OCI-LY1 (cell line): ENCODE measurements at regions not wholly inside any gene's neighbourhood (a gene's known extent, or its start where the extent isn't known, plus 50 kb on each side); places are given as distances from the start of the nearest gene placed in this dataset.
A peak's percentile ranks its signal among the peaks of the same experiment; 100 is the strongest.

ENCODE experiments used
- H2AFZ ChIP-seq: fragments of 200-600 bp; sonication (generic), shearing (Covaris generic); 2 replicates; pipeline ENCODE4 v1.6.0; 2014; ENCODE audit warnings: antibody characterized with exemption, mild to moderate bottlenecking, low read length
- H3F3A ChIP-seq: fragments of 200-600 bp; sonication (generic), shearing (Covaris generic); 2 replicates; pipeline ENCODE4 v1.6.0; 2014; ENCODE audit warnings: mild to moderate bottlenecking, antibody characterized with exemption, low read length, moderate library complexity; ENCODE audit not compliant: insufficient read depth
- H3K27ac ChIP-seq: fragments of 200-600 bp; sonication (generic); 2 replicates; pipeline ENCODE4 v1.5.1; 2014; ENCODE audit warnings: low read length, mixed run types, mild to moderate bottlenecking, low read depth; ENCODE audit not compliant: poor library complexity, severe bottlenecking
- H3K27me3 ChIP-seq: fragments of 200-600 bp; sonication (generic); 2 replicates; pipeline ENCODE4 v1.6.0; 2014; ENCODE audit warnings: antibody characterized with exemption, mild to moderate bottlenecking, low read length, moderate library complexity; ENCODE audit not compliant: insufficient read depth
- H3K36me3 ChIP-seq: fragments of 200-600 bp; sonication (generic); 2 replicates; pipeline ENCODE4 v1.6.1; 2014; ENCODE audit warnings: mild to moderate bottlenecking, antibody characterized with exemption, low read length, moderate library complexity, mixed read lengths; ENCODE audit not compliant: insufficient read depth
- H3K4me1 ChIP-seq: fragments of 200-600 bp; sonication (generic); 2 replicates; pipeline ENCODE4 v1.5.1; 2014; ENCODE audit warnings: mild to moderate bottlenecking, low read length, moderate library complexity; ENCODE audit not compliant: insufficient read depth, severe bottlenecking
- H3K4me2 ChIP-seq: fragments of 200-600 bp; sonication (generic), shearing (Covaris generic); 2 replicates; pipeline ENCODE4 v1.6.1; 2014; ENCODE audit warnings: low read length
- H3K4me3 ChIP-seq: fragments of 200-600 bp; sonication (generic); 2 replicates; pipeline ENCODE4 v1.5.1; 2014; ENCODE audit warnings: low read length, low read depth, mild to moderate bottlenecking, mixed read lengths; ENCODE audit not compliant: poor library complexity, severe bottlenecking
- H3K79me2 ChIP-seq: fragments of 200-600 bp; shearing (Covaris generic); 2 replicates; pipeline ENCODE4 v1.6.1; 2016; ENCODE audit warnings: mixed run types, low read length, mixed read lengths; ENCODE audit not compliant: insufficient read depth
- H3K9ac ChIP-seq: fragments of 200-600 bp; sonication (generic), shearing (Covaris generic); 2 replicates; pipeline ENCODE4 v1.6.1; 2014; ENCODE audit warnings: mild to moderate bottlenecking, low read length, mixed read lengths
- H3K9me2 ChIP-seq: fragments of 200-600 bp; sonication (generic), shearing (Covaris generic); 2 replicates; pipeline ENCODE4 v1.6.1; 2014; ENCODE audit warnings: low read depth, mild to moderate bottlenecking, low read length, mixed read lengths
- H3K9me3 ChIP-seq: fragments of 200-600 bp; shearing (Covaris generic); 2 replicates; pipeline ENCODE4 v1.6.1; 2014; ENCODE audit warnings: low read length, mixed read lengths
- H4K20me1 ChIP-seq: fragments of 200-600 bp; sonication (generic), shearing (Covaris generic); 2 replicates; pipeline ENCODE4 v1.6.0; 2016; ENCODE audit warnings: mild to moderate bottlenecking, low read length; ENCODE audit not compliant: insufficient read depth
- EZH2 ChIP-seq: fragments of 200-600 bp; sonication (generic), shearing (Covaris generic); IDR thresholded peaks from 2 replicates; pipeline ENCODE4 v1.8.0; 2017; ENCODE audit warnings: borderline replicate concordance, mixed run types, mild to moderate bottlenecking, antibody characterized with exemption, low read length, moderate library complexity, mixed read lengths
- TF ChIP-seq, protein P1 (sequence below): fragments of 200-600 bp; sonication (generic), shearing (Covaris generic); IDR thresholded peaks from 2 replicates; pipeline ENCODE4 v1.5.1; 2017; ENCODE audit warnings: mild to moderate bottlenecking, antibody characterized with exemption, low read length, moderate library complexity, mixed read lengths

GRCh38 chr6:92763680-92764079, 655.7 kb downstream of the EPHA7 start:
- Histone ChIP-seq H3K79me2 (no peaks in the 10 kb centered on the region), H3F3A (no peaks in the 10 kb centered on the region), H3K36me3 (no peaks in the 10 kb centered on the region), H3K4me3 (no peak overlapping the region), H3K4me2 (no peak overlapping the region), H4K20me1 (no peaks in the 10 kb centered on the region), H3K4me1 (peaks cover 41% of the 10 kb centered on the region), H3K27me3 (no peaks in the 10 kb centered on the region), H3K9ac (no peak overlapping the region), H3K9me2 (no peaks in the 10 kb centered on the region), H3K27ac (peak overlapping the region; percentile 58), H3K9me3 (no peaks in the 10 kb centered on the region), H2AFZ (peak overlapping the region; percentile 39; the same call in 1 of the 2 replicates)
- TF ChIP-seq, protein P1, sequence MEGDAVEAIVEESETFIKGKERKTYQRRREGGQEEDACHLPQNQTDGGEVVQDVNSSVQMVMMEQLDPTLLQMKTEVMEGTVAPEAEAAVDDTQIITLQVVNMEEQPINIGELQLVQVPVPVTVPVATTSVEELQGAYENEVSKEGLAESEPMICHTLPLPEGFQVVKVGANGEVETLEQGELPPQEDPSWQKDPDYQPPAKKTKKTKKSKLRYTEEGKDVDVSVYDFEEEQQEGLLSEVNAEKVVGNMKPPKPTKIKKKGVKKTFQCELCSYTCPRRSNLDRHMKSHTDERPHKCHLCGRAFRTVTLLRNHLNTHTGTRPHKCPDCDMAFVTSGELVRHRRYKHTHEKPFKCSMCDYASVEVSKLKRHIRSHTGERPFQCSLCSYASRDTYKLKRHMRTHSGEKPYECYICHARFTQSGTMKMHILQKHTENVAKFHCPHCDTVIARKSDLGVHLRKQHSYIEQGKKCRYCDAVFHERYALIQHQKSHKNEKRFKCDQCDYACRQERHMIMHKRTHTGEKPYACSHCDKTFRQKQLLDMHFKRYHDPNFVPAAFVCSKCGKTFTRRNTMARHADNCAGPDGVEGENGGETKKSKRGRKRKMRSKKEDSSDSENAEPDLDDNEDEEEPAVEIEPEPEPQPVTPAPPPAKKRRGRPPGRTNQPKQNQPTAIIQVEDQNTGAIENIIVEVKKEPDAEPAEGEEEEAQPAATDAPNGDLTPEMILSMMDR, result no peak
- no peak for TF ChIP-seq EZH2

- H3K4me3 ChIP-seq, result no peak overlapping the region
- peak overlapping the region; percentile 39; the same call in 1 of the 2 replicates for H2AFZ ChIP-seq
- H3K79me2 ChIP-seq, result no peaks in the 10 kb centered on the region
- peaks cover 42% of the 10 kb centered on the region for H3K4me1 ChIP-seq
- no peaks in the 10 kb centered on the region for H3K36me3 ChIP-seq
- H3K4me2 ChIP-seq, result no peak overlapping the region; the same call in 1 of the 2 replicates
- no peaks in the 10 kb centered on the region for H3K9me2 ChIP-seq
- H3K27me3 ChIP-seq, result no peaks in the 10 kb centered on the region
- H3F3A ChIP-seq, result no peaks in the 10 kb centered on the region
- TF ChIP-seq, protein P1, result no peak
- no peak for TF ChIP-seq EZH2
- H3K9me3 ChIP-seq, result no peaks in the 10 kb centered on the region
- H3K27ac ChIP-seq, result peak overlapping the region; percentile 58
- no peaks in the 10 kb centered on the region for H4K20me1 ChIP-seq
- no peak overlapping the region for H3K9ac ChIP-seq
Observed at GRCh38 chr6:92763274-92763584, 656.1 kb downstream of the EPHA7 start.

DNA sequence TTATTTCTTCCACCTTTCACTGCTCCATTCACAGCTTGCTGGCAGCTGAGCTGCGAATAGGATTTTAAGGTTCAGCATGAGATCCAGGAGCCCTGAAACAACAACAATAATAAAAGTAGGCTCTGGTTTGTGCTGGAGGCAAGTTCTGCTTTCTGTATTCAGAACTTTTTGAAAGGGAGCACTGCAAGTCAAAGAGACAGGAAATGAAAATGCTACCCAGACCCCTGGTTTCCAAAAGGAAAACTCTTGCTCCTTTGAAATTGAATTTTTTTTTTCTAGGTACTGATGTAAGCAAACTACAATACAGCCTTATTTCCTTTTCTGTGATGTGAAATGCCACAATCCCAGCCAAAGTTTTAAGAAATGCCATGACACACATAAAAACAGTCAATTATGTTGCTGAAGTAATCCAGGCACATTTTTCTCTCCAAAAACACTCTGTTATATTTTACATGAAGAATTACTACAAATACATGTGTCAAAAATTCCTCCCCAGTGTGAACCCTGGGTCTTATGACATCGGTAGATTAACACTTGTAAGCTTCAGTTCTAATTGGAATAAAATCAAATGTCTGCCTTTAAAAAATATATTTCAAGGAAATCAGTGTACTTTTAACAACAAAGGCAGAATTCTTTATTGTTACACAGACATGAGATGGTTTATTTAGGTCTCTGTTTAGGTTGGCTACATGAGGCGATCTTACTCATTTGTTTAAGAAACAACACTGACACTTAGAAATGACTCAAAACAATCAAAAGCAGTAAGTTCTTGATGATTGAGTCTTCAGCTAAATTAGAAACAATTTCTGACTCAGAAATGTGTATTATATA, 656.7 kb downstream of the EPHA7 start:
- H4K20me1 ChIP-seq, result no peaks in the 10 kb centered on the region
- H3K79me2 ChIP-seq, result no peaks in the 10 kb centered on the region
- no peak overlapping the region; the same call in 1 of the 2 replicates for H3K4me2 ChIP-seq
- H3F3A ChIP-seq, result no peaks in the 10 kb centered on the region
- no peak for TF ChIP-seq EZH2
- TF ChIP-seq, protein P1, result no peak
- H2AFZ ChIP-seq, result 0 out of 2 replicates have a peak overlapping the region, but pooled peaks have one; percentile 39
- H3K4me1 ChIP-seq, result peaks cover 48% of the 10 kb centered on the region
- H3K27ac ChIP-seq, result peak overlapping the region; percentile 58
- H3K4me3 ChIP-seq, result no peak overlapping the region
- H3K9ac ChIP-seq, result no peak overlapping the region
- no peaks in the 10 kb centered on the region for H3K9me2 ChIP-seq
- H3K36me3 ChIP-seq, result no peaks in the 10 kb centered on the region
- H3K27me3 ChIP-seq, result no peaks in the 10 kb centered on the region
- no peaks in the 10 kb centered on the region for H3K9me3 ChIP-seq
